Pancreas (tissue), 10 donors: ENCODE measurements at regions not wholly inside any gene's neighbourhood (a gene's known extent, or its start where the extent isn't known, plus 50 kb on each side); places are given as distances from the start of the nearest gene placed in this dataset.

ENCODE experiments used
- ATAC-seq, 4 donors: fragments of 200-7000 bp; cut with Tn5 transposase; one replicate each; pipeline versions ENCODE4 v1.8.0 to v1.9.1; 2020; ENCODE audit warnings: mild to moderate bottlenecking in 4 of 4, moderate library complexity in 4 of 4
- DNase-seq, 6 donors: peaks; one replicate each; pipeline ENCODE4 v3.0.0-alpha.2; 2020
- FAIRE-seq: peaks from 2 replicates; lab custom pipeline; 2012; peaks lifted over from hg19 to GRCh38; lab: Jason Lieb, UNC
- H3K27ac ChIP-seq, 4 donors: fragments of 200-600 bp; sonication (generic); 1 replicate in 3 of 4; 2 replicates in 1 of 4; pipeline versions ENCODE4 v1.5.0 to v1.8.0; 2020
- H3K27me3 ChIP-seq, 4 donors: fragments of 200-600 bp; one replicate each; pipeline ENCODE4 v1.8.0; 2021
- H3K36me3 ChIP-seq, 3 donors: fragments of 200-600 bp; sonication (generic) in 1 of 3; one replicate each; pipeline versions ENCODE4 v1.5.0 to v1.8.0; 2020 to 2021
- H3K4me1 ChIP-seq, 3 donors: fragments of 200-600 bp; one replicate each; pipeline ENCODE4 v1.8.0; 2021
- H3K4me3 ChIP-seq, 4 donors: fragments of 200-600 bp; sonication (generic) in 2 of 4; one replicate each; pipeline versions ENCODE4 v1.5.0 to v1.8.0; 2020 to 2021
- H3K9me3 ChIP-seq, 4 donors: fragments of 200-600 bp; one replicate each; pipeline ENCODE4 v1.8.0; 2021
- WGBS, 2 donors: extraction: QIAGEN DNeasy Blood & Tissue Kit; methylation state at CpG; one replicate each; pipeline ENCODE4 v1.1.7; 2013; 5-methylcytosine and 5-hydroxymethylcytosine counted together
- intact Hi-C, 3 donors: fragments of 100-400 bp; cut with DNase I; formaldehyde crosslinking; loops; one replicate each; pipeline versions ENCODE4 v1.11.1 to v1.14.2; 2022
- TF ChIP-seq, protein P1 (sequence below), 4 donors: fragments of 200-600 bp; sonication (generic) in 3 of 4; IDR thresholded peaks; one replicate each; pipeline versions ENCODE4 v1.5.0 to v1.8.0; 2021; ENCODE audit warnings: antibody characterized with exemption in 4 of 4
- donor health status: healthy with polysubstance abuse.
- donor health status: DM: no; HTN: no; CAD: no; lungs with moderate emphysema.
- donor health status: DM: no; HTN: no; CAD: no.
- donor health status: control.
- donor health status: control.
- donor health status: Bipolar disorder and iron deficiency.
- donor health status: DM: yes; HTN: yes; CAD: no.
- donor health status: DM: no; HTN: no; CAD: no.
- donor health status: DM: no; HTN: no; CAD: no.
- donor health status: DM: yes; HTN: yes; CAD: no.

- intact Hi-C loops = no loop called here
- no peak for FAIRE-seq
- ATAC-seq = no peak
- DNase-seq = no peak
- H3K4me3 ChIP-seq = no peak overlapping the region
- TF ChIP-seq, protein P1, sequence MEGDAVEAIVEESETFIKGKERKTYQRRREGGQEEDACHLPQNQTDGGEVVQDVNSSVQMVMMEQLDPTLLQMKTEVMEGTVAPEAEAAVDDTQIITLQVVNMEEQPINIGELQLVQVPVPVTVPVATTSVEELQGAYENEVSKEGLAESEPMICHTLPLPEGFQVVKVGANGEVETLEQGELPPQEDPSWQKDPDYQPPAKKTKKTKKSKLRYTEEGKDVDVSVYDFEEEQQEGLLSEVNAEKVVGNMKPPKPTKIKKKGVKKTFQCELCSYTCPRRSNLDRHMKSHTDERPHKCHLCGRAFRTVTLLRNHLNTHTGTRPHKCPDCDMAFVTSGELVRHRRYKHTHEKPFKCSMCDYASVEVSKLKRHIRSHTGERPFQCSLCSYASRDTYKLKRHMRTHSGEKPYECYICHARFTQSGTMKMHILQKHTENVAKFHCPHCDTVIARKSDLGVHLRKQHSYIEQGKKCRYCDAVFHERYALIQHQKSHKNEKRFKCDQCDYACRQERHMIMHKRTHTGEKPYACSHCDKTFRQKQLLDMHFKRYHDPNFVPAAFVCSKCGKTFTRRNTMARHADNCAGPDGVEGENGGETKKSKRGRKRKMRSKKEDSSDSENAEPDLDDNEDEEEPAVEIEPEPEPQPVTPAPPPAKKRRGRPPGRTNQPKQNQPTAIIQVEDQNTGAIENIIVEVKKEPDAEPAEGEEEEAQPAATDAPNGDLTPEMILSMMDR (IDR thresholded peaks at IDR 0.05) = no peak
- WGBS, 2 donors = 89 to 94% methylated on average over 1 of the region's 1 CpG
- no peaks in the 10 kb centered on the region for H3K27me3 ChIP-seq
- no peaks in the 10 kb centered on the region for H3K36me3 ChIP-seq
- no peak overlapping the region for H3K27ac ChIP-seq
- no peaks in the 10 kb centered on the region for H3K4me1 ChIP-seq
- H3K9me3 ChIP-seq = no peaks in the 10 kb centered on the region
Observed at GRCh38 chr5:40006260-40006659, 581.5 kb upstream of the DAB2 start.

- TF ChIP-seq, protein P1 (IDR thresholded peaks at IDR 0.05) = no peak
- Histone ChIP-seq H3K4me3 (no peak overlapping the region), H3K4me1 (no peaks in the 10 kb centered on the region), H3K36me3 (no peaks in the 10 kb centered on the region), H3K27ac (no peak overlapping the region), H3K9me3 (no peaks in the 10 kb centered on the region), H3K27me3 (no peaks in the 10 kb centered on the region)
- no peak for FAIRE-seq
- no peak for DNase-seq
- intact Hi-C loops = no loop called here
- 85 to 86% methylated on average over 1 of the region's 1 CpG for WGBS, 2 donors
- ATAC-seq = no peak
Observed at GRCh38 chr5:40001796-40002195, 577.0 kb upstream of the DAB2 start.

GRCh38 chr5:39998518-39998917 is 573.7 kb upstream of the DAB2 start:
- ATAC-seq (no peak), FAIRE-seq (no peak), DNase-seq (no peak)
- no peaks in the 10 kb centered on the region for H3K9me3 ChIP-seq
- no peaks in the 10 kb centered on the region for H3K4me1 ChIP-seq
- H3K27ac ChIP-seq = no peak overlapping the region
- H3K36me3 ChIP-seq = no peaks in the 10 kb centered on the region
- no peaks in the 10 kb centered on the region for H3K27me3 ChIP-seq
- H3K4me3 ChIP-seq = no peak overlapping the region
- TF ChIP-seq, protein P1 (IDR thresholded peaks at IDR 0.05) = no peak
- intact Hi-C loops = no loop called here

GRCh38 chr5:39995990-39996389 is 571.2 kb upstream of the DAB2 start:
- H3K27me3 ChIP-seq = no peaks in the 10 kb centered on the region
- TF ChIP-seq, protein P1 (IDR thresholded peaks at IDR 0.05) = no peak
- no peaks in the 10 kb centered on the region for H3K36me3 ChIP-seq
- ATAC-seq = no peak
- intact Hi-C loops = no loop called here
- WGBS, 2 donors = 77 to 79% methylated on average over 1 of the region's 1 CpG
- no peak for DNase-seq
- FAIRE-seq = no peak
- H3K9me3 ChIP-seq = no peaks in the 10 kb centered on the region
- H3K4me1 ChIP-seq = no peaks in the 10 kb centered on the region
- no peak overlapping the region for H3K4me3 ChIP-seq
- H3K27ac ChIP-seq = no peak overlapping the region

DNA sequence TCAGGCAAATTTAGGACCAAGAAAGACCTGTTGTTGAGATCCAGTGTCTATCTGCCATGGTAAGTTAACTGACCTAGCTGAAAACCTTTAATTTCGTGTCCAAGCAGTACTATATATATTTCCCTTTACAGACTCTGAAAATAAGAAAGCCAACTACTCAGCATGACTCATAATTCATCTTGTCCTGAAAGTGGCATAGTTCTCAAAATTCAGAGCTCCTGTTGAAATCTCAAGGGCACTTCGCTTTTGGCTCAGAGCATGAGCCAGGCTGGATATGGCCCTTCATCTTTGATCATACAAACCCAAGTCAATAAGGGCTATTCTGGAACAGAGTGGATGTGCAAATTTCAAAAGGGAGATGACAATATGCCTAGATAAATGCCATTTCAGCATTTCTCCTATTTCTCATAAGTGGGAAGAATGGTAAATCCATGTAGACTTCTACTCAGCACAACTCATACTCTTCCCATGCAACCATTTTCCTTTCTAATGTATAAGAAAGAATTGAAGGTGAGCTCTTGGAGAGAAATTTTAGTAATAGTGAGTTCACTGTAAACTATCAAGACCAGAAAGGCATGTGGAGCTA is 567.9 kb upstream of the DAB2 start:
- no peak for FAIRE-seq
- Histone ChIP-seq H3K36me3 (no peaks in the 10 kb centered on the region), H3K27me3 (no peaks in the 10 kb centered on the region), H3K27ac (no peak overlapping the region), H3K9me3 (no peaks in the 10 kb centered on the region), H3K4me1 (no peaks in the 10 kb centered on the region), H3K4me3 (no peak overlapping the region)
- no peak for DNase-seq
- TF ChIP-seq, protein P1 (IDR thresholded peaks at IDR 0.05) = no peak
- 83 to 88% methylated on average over 2 of the region's 2 CpGs for WGBS, 2 donors
- no peak for ATAC-seq
- intact Hi-C loops = no loop called here
